Islet precursor cell (in vitro differentiated cells): ENCODE measurements at regions not wholly inside any gene's neighbourhood (a gene's known extent, or its start where the extent isn't known, plus 50 kb on each side); places are given as distances from the start of the nearest gene placed in this dataset.

Experiments
- DNase-seq: peaks from one replicate; pipeline ENCODE4 v3.0.0-alpha.2; 2018

GRCh38 chr6:126419901-126420300 lies 80.0 kb downstream of the CENPW start:
- DNase-seq, result no peak

GRCh38 chr6:126422912-126423311 lies 83.0 kb downstream of the CENPW start:
- no peak for DNase-seq

GRCh38 chr6:126427713-126428112 lies 87.8 kb downstream of the CENPW start:
- DNase-seq, result no peak

- DNase-seq, result no peak
These were observed 90.0 kb downstream of the CENPW start for GRCh38 chr6:126429866-126430265.

GRCh38 chr6:126432564-126432963 lies 92.6 kb downstream of the CENPW start:
- DNase-seq, result no peak

DNA sequence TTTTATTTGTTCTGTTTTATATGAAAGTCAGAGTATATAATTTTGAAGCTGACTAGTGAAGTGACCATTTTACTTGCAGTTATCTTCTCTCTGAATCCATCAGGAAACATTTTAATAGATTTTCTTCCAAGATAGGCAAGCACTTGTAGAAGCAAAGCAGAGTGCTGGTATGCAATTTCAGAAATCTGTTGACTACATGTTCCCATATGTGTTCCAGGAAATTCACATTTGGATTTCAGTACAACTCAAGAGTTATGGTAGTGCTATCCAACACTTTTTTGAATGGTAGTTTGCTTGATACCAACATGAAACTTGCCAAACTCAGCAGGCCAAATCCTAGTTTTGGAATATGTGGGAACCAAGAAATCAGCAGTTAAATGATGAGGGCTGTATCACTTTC lies 94.0 kb downstream of the CENPW start:
- DNase-seq, result no peak

GRCh38 chr6:126437205-126437604 lies 97.3 kb downstream of the CENPW start:
- DNase-seq, result no peak

- DNase-seq, result no peak
These were observed 99.1 kb downstream of the CENPW start for GRCh38 chr6:126439040-126439439.

GRCh38 chr6:126440923-126441322 lies 101.0 kb downstream of the CENPW start:
- no peak for DNase-seq

DNA sequence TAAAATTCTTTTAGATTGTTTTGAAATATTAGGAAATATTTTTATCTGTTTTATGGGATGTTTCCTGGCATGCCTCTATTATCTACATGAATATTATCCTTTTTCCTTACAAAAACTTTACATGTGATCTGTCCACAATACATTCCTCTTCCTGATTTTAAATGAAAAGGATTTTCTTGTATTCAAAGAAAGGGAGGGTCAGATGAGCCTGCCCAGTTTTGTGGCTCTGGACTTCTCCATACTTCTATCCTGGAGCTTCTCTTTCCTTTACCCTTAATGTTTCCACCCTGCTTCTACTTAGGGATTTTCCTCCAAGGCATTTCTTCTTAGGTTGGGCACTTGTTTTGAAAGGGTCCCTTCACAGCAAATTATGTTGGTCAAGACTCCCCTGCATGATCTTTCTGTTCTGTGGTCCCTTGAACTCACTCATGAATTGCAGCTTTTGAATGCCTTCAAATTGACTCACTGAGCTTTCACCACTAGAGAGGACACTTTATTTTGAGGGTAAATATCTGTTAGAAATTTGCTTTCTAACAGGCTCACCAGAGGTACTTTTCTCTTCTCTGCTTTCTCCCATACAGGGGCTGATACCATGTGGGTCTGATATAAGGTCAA lies 104.9 kb downstream of the CENPW start:
- DNase-seq, result peak; percentile 53

DNA sequence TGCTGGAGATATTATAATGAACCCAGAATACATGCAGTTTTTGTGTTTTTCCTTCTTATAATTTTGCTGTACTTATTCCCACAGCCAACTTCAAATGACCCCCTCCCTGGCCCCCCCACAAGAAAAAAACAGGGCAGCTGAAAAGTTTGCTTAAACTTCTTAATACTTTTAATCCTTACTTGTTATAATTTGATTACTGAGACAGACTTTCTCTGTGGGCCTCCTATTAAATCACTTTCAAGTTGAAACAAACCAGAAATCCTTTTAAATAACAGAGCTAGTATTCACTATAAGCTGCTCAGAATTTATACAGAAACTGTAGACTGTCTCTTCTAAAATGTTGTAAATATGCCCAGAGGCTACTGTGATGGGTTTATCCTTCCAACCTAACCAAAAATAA lies 106.3 kb downstream of the CENPW start:
- DNase-seq, result no peak

GRCh38 chr6:126447367-126447766 lies 107.5 kb downstream of the CENPW start:
- DNase-seq, result no peak

- no peak for DNase-seq
These were observed 121.1 kb downstream of the CENPW start for GRCh38 chr6:126461045-126461444.

GRCh38 chr6:126464245-126464644 lies 124.3 kb downstream of the CENPW start:
- DNase-seq, result no peak

DNA sequence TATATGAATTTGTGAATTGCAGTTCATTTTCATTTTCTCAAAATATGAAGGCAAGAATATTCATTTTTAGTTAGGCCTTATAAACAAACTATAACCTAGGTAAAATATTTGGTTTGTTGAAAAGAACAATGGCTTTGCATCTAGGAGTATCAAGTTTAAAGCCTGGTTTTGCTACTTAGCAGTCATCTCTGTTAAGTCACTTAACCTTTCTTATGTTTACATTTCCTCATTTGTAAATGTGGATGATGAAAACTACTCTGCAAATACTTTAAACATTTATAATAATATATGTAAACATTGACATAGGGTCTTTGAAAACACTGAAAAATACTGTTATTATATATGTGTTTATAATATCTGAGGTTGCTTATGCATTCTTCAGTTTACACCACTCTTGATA lies 135.5 kb downstream of the CENPW start:
- no peak for DNase-seq

DNA sequence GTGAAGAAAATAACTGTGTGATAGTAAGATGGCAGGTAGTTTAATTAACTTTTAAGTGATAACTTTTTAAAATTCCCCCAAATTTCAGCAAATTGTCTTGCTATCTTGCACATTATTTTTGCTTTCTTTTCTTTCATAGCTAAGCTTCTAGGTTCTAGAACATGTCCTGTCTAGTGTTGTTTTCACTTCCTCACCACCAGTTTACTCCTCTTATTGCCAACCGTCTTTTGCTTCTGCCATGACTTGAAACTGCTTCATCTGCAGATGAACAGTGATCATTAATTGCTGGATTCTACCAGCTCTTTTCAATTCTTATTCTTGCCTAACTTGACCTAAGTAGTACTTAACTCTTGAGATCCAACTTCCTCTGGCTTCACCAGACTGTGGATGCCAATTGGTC lies 137.8 kb downstream of the CENPW start:
- no peak for DNase-seq

- DNase-seq, result no peak
These were observed 140.4 kb downstream of the CENPW start for GRCh38 chr6:126480268-126480667.

- no peak for DNase-seq
These were observed 141.4 kb downstream of the CENPW start for GRCh38 chr6:126481319-126481718.

DNA sequence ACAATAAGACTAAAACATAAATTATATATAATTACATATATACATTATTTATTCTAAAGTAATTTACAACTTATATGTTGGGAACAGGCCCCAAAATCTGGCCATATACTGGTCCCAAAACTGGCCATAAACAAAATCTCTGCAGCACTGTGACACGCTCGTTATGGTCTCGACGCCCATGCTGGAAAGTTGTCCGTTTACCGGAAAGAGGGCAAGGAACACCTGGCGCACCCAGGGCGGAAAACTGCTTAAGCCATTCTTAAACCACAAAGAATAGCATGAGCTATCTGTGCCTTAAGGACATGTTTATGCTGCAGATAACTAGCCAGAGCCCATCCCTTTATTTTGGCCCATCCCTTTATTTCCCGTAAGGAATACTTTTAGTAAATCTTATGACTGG lies 164.9 kb downstream of the CENPW start:
- no peak for DNase-seq

DNA sequence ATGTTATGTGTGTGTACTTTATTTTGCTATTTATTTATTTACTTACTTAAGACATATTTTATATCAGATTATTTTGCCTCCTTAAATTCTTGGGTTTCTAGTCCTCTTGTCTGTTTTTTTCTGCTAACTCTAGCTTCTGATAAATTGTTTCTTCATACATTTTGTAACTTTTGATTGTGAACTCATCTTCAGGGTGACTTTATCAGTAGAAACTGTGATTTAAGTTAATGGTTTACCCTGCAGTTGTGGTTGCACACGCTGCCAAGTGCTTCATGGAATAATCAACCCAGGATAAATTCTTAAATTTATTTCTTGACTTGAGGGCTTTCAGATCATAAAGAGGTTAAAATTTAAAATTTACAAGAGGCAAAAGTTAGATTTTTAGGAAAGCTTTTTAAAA lies 173.3 kb downstream of the CENPW start:
- no peak for DNase-seq

- no peak for DNase-seq
These were observed 176.5 kb downstream of the CENPW start for GRCh38 chr6:126516411-126516810.

DNA sequence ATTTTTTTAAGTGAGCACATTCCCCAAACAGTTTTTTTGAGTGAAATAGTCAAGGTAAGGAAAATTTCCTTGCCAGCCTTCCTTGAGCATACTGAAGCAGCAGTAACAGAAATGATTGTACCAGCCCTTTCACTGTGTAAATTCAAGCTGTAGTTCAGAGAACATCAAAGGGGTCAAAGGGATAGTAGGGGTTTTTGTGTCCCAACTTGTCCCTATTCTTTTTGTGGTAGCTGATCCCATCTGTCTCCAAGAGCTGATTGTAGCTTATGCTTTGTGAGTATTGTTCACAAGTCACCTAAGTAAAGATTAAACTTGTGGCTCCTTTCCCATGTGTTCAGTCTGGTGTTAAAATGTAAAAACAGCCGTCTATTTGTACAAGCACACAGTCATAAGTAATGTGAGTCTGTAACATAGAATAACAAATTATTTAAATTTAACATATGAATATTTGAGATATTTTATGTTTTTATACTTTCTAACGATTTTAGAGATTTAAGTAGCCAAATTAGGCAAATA lies 185.0 kb downstream of the CENPW start:
- DNase-seq, result no peak

DNA sequence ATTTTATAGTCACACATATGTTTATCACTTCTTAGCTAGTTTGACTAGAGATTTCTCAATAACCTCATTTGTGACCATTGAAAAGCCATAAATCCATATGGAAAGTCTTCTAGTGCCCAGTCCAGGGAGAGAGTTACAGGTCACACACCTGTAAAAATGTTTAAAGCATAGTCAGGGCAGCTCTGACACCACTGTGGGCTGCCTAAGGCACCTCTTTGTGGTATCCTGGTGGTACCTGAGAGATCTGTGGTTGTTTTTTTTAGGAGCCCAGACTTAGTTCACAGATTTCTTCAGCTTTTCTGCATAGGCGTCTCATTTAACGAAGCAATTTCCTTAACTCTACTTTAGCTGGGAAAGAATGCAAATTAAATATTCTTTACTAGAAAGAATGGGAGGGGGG lies 186.6 kb downstream of the CENPW start:
- no peak for DNase-seq

- DNase-seq, result no peak
These were observed 187.2 kb downstream of the CENPW start for GRCh38 chr6:126526996-126527606.
